DOHH2 (cell line): ENCODE measurements at regions not wholly inside any gene's neighbourhood (a gene's known extent, or its start where the extent isn't known, plus 50 kb on each side); places are given as distances from the start of the nearest gene placed in this dataset.

ENCODE experiments used
- CTCF ChIP-seq: fragments of 200-600 bp; sonication (generic); IDR thresholded peaks from one replicate; pipeline ENCODE4 v1.5.1; 2014; ENCODE audit warnings: antibody characterized with exemption, mild to moderate bottlenecking, low read depth, low read length; ENCODE audit not compliant: poor library complexity, severe bottlenecking
- EZH2phosphoT487 ChIP-seq: fragments of 200-600 bp; sonication (generic); IDR thresholded peaks from 2 replicates; pipeline ENCODE4 v1.6.1; 2017; ENCODE audit warnings: borderline replicate concordance, mild to moderate bottlenecking, antibody characterized with exemption, low read length, moderate library complexity, mixed read lengths

DNA sequence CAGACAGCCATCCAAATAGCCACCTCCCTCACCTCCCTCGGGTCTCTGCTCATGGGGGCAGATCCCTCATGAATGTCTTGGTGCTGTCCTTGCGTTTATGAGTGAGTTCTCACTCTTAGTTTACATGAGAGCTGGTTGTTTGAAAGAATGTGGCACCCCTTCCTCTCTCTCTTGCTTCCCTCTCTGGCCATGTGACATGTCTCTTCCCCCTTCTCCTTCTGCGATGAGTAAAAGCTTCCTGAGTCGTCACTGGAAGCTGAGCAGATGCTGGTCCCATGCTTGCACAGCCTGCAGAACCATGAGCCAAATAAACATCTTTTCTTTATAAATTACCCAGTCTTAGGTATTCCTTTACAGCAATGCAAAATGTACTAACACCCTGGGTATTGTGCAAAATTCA is 208.7 kb downstream of the LACC1 start:
- TF ChIP-seq CTCF (no peak), EZH2phosphoT487 (no peak)
